ENCODE measurements at regions not wholly inside any gene's neighbourhood (a gene's known extent, or its start where the extent isn't known, plus 50 kb on each side); places are given as distances from the start of the nearest gene placed in this dataset.

DNA sequence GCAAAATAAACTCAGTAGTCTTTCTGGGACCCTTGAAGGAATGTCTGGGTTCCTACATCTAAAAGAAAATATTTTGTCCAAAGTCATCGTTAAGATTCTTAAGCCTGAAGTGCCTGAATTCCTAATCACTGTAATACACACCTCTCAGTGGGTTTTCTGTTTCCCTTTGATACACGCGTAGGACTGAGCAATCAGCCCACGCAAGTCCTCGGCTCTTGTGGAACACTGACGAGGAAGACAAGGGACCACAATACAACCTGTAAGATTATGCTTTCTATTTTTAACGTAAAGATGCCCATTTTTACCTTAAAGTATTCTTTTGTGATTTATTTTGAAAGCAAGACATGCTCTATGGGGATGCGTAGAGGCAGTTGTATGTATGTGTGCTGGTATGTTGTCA, 472.8 kb upstream of the CELF2 start (continued):
- no peak for TF ChIP-seq NR2F2 (IDR thresholded peaks at IDR 0.05)
- TF ChIP-seq, protein P1, sequence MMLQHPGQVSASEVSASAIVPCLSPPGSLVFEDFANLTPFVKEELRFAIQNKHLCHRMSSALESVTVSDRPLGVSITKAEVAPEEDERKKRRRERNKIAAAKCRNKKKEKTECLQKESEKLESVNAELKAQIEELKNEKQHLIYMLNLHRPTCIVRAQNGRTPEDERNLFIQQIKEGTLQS (IDR thresholded peaks at IDR 0.05) = no peak
- TF ChIP-seq, protein P2, sequence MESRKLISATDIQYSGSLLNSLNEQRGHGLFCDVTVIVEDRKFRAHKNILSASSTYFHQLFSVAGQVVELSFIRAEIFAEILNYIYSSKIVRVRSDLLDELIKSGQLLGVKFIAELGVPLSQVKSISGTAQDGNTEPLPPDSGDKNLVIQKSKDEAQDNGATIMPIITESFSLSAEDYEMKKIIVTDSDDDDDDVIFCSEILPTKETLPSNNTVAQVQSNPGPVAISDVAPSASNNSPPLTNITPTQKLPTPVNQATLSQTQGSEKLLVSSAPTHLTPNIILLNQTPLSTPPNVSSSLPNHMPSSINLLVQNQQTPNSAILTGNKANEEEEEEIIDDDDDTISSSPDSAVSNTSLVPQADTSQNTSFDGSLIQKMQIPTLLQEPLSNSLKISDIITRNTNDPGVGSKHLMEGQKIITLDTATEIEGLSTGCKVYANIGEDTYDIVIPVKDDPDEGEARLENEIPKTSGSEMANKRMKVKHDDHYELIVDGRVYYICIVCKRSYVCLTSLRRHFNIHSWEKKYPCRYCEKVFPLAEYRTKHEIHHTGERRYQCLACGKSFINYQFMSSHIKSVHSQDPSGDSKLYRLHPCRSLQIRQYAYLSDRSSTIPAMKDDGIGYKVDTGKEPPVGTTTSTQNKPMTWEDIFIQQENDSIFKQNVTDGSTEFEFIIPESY (IDR thresholded peaks at IDR 0.05) = no peak

DNA sequence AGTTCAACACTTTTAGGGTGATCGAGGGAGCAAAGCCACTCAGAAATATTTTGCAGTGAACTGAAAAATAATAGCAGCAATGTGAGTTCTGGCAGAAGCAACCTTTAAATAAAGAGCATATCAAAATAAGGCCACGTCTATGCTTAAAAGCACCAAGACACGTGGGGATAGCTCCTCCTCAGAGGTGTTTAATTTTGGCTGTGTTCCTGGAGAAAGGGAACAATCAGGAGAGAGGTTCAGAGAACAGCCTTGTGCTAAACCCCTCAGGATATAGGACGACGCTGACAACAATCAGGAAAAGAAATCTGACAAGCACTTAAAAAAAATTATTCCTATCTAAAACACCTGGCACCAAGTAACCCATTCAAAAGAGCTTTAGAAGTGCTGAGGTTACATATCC, 471.9 kb upstream of the CELF2 start:
- Histone ChIP-seq H3K27me3 (ENCODE audit: control insufficient read depth in 4 of 4, insufficient read depth in 4 of 4, low read length in 3 of 4) (no peaks in the 10 kb centered on the region), H3K4me1 (ENCODE audit: control insufficient read depth in 4 of 4, insufficient read depth in 4 of 4, low read length in 3 of 4) (no peaks in the 10 kb centered on the region), H3K27ac (ENCODE audit: low read depth in 1 of 2, low read length in 2 of 2) (no peak overlapping the region), H3K9ac (ENCODE audit: low read depth in 1 of 2, low read length in 2 of 2) (no peak overlapping the region), H3K36me3 (ENCODE audit: control insufficient read depth in 4 of 4, insufficient read depth in 3 of 4, low read depth in 1 of 4, low read length in 3 of 4) (no peaks in the 10 kb centered on the region), H3K4me3 (ENCODE audit: low read depth in 1 of 3, low read length in 3 of 3) (no peak overlapping the region), H3K9me3 (ENCODE audit: control insufficient read depth in 4 of 4, low read length in 3 of 4) (no peaks in the 10 kb centered on the region)
- 65% methylated on average over 5 of the region's 5 CpGs for WGBS
- DNase-seq (ENCODE audit: low spot score) = no peak
- TF ChIP-seq YY1 (IDR thresholded peaks at IDR 0.05) (no peak), GABPA (IDR thresholded peaks at IDR 0.05 in 1 of 2, conservative IDR thresholded peaks at IDR 0.05 in 1 of 2) (no peak), HNF4G (IDR thresholded peaks at IDR 0.05) (no peak), HNF4A (conservative IDR thresholded peaks at IDR 0.05) (no peak)
- TF ChIP-seq, protein P3, sequence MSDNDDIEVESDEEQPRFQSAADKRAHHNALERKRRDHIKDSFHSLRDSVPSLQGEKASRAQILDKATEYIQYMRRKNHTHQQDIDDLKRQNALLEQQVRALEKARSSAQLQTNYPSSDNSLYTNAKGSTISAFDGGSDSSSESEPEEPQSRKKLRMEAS (IDR thresholded peaks at IDR 0.05) = no peak
- TF ChIP-seq, protein P2 (IDR thresholded peaks at IDR 0.05) = no peak

DNA sequence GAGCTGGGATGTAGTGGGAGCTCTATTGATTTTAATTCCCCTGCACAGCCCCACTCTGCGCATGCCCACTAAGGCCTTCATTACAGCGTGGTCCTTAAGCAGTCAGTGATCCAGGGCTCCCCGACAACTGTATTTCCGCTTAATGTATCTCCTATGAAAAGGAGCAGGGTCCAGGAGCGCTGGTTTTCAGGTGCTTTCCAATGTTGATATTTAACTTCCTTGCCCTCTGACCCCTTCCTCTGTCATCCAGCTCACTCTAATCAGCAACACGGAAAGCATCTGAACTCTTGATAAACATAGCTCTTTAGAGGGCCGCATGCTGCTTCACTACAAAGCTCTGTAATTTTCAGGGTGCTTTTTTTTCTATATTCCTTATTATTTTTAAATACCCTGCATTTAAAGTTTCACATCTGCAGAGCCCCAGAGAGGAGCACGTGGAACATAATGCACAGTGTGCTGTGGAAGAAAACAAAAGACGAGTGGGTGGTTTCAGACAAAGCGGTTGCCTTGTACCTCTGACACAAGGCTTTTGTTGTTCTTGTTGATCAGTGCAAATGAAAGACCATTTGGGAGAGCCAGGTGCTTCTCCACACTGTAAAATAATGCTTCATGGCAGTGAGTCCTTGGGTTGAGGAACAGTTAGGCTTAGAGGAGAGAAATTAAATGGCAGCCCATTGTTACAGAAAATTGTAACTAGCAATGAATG, 465.9 kb upstream of the CELF2 start:
- Histone ChIP-seq H3K27me3 (ENCODE audit: control insufficient read depth in 4 of 4, insufficient read depth in 4 of 4, low read length in 3 of 4) (no peaks in the 10 kb centered on the region), H3K4me3 (ENCODE audit: low read depth in 1 of 3, low read length in 3 of 3) (no peak overlapping the region), H3K36me3 (ENCODE audit: control insufficient read depth in 4 of 4, insufficient read depth in 3 of 4, low read depth in 1 of 4, low read length in 3 of 4) (no peaks in the 10 kb centered on the region), H3K9me3 (ENCODE audit: control insufficient read depth in 4 of 4, low read length in 3 of 4) (no peaks in the 10 kb centered on the region), H3K27ac (ENCODE audit: low read depth in 1 of 2, low read length in 2 of 2) (no peak overlapping the region), H3K9ac (ENCODE audit: low read depth in 1 of 2, low read length in 2 of 2) (no peak overlapping the region), H3K4me1 (ENCODE audit: control insufficient read depth in 4 of 4, insufficient read depth in 4 of 4, low read length in 3 of 4) (no peaks in the 10 kb centered on the region)
- TF ChIP-seq FOXA2 (IDR thresholded peaks at IDR 0.05) (no peak), RAD21 (IDR thresholded peaks at IDR 0.05) (no peak), SP1 (IDR thresholded peaks at IDR 0.05) (no peak), JUND (IDR thresholded peaks at IDR 0.05) (no peak), FOXA1 (IDR thresholded peaks at IDR 0.05) (no peak), NR2F2 (IDR thresholded peaks at IDR 0.05) (no peak), RXRA (IDR thresholded peaks at IDR 0.05) (no peak)
- TF ChIP-seq, protein P1 (IDR thresholded peaks at IDR 0.05) = no peak
- TF ChIP-seq, protein P4, sequence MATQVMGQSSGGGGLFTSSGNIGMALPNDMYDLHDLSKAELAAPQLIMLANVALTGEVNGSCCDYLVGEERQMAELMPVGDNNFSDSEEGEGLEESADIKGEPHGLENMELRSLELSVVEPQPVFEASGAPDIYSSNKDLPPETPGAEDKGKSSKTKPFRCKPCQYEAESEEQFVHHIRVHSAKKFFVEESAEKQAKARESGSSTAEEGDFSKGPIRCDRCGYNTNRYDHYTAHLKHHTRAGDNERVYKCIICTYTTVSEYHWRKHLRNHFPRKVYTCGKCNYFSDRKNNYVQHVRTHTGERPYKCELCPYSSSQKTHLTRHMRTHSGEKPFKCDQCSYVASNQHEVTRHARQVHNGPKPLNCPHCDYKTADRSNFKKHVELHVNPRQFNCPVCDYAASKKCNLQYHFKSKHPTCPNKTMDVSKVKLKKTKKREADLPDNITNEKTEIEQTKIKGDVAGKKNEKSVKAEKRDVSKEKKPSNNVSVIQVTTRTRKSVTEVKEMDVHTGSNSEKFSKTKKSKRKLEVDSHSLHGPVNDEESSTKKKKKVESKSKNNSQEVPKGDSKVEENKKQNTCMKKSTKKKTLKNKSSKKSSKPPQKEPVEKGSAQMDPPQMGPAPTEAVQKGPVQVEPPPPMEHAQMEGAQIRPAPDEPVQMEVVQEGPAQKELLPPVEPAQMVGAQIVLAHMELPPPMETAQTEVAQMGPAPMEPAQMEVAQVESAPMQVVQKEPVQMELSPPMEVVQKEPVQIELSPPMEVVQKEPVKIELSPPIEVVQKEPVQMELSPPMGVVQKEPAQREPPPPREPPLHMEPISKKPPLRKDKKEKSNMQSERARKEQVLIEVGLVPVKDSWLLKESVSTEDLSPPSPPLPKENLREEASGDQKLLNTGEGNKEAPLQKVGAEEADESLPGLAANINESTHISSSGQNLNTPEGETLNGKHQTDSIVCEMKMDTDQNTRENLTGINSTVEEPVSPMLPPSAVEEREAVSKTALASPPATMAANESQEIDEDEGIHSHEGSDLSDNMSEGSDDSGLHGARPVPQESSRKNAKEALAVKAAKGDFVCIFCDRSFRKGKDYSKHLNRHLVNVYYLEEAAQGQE (IDR thresholded peaks at IDR 0.05) = no peak
- no peak for DNase-seq (ENCODE audit: low spot score)
- 47% methylated on average over 10 of the region's 10 CpGs for WGBS
